ENCODE measurements at regions not wholly inside any gene's neighbourhood (a gene's known extent, or its start where the extent isn't known, plus 50 kb on each side); places are given as distances from the start of the nearest gene placed in this dataset.

GRCh38 chr6:165774903-165775601 is 112.0 kb upstream of the PDE10A start:
- Histone ChIP-seq H3K27ac (ENCODE audit: low read length) (no peak overlapping the region), H2AFZ (ENCODE audit: low read depth, low read length) (no peak overlapping the region)
- no peak for TF ChIP-seq CTCF (IDR thresholded peaks at IDR 0.05; ENCODE audit: borderline replicate concordance, extremely low read depth, low read length, poor library complexity, severe bottlenecking)
- no peak for TF ChIP-seq EZH2 (IDR thresholded peaks at IDR 0.05; ENCODE audit: borderline replicate concordance, low read depth, low read length, severe bottlenecking)

GRCh38 chr6:165770397-165771082 is 107.5 kb upstream of the PDE10A start:
- Histone ChIP-seq H3K27me3 (ENCODE audit: insufficient read depth, low read length, poor library complexity) (peaks cover 2% of the 10 kb centered on the region), H3K36me3 (ENCODE audit: insufficient read depth, low read length) (no peaks in the 10 kb centered on the region), H3K4me2 (ENCODE audit: insufficient read depth, low read length) (no peak overlapping the region), H3K4me3 (ENCODE audit: low read depth in 1 of 2, low read length in 2 of 2) (no peak overlapping the region), H3K4me1 (ENCODE audit: insufficient read depth, low read length) (no peaks in the 10 kb centered on the region), H3K27ac (ENCODE audit: low read length) (no peak overlapping the region), H3K79me2 (ENCODE audit: insufficient read depth, low read length) (no peaks in the 10 kb centered on the region), H3K9me3 (ENCODE audit: insufficient read depth, low read length, severe bottlenecking) (no peaks in the 10 kb centered on the region), H3K9ac (ENCODE audit: low read depth, low read length) (no peak overlapping the region), H4K20me1 (ENCODE audit: insufficient read depth, low read length) (no peaks in the 10 kb centered on the region), H2AFZ (ENCODE audit: low read depth, low read length) (no peak overlapping the region)
- DNase-seq (no peak), ATAC-seq (ENCODE audit: insufficient read depth, low read depth) (no peak)
- no peak for TF ChIP-seq CTCF (IDR thresholded peaks at IDR 0.05; ENCODE audit: borderline replicate concordance, extremely low read depth, low read length, poor library complexity, severe bottlenecking)
- TF ChIP-seq EZH2 (IDR thresholded peaks at IDR 0.05; ENCODE audit: borderline replicate concordance, low read depth, low read length, severe bottlenecking) = no peak

More at GRCh38 chr6:165774903-165775601, 112.0 kb upstream of the PDE10A start:
- no peak for DNase-seq
- Histone ChIP-seq H4K20me1 (ENCODE audit: insufficient read depth, low read length) (no peaks in the 10 kb centered on the region), H3K4me2 (ENCODE audit: insufficient read depth, low read length) (no peak overlapping the region), H3K9me3 (ENCODE audit: insufficient read depth, low read length, severe bottlenecking) (no peaks in the 10 kb centered on the region), H3K9ac (ENCODE audit: low read depth, low read length) (no peak overlapping the region), H3K36me3 (ENCODE audit: insufficient read depth, low read length) (no peaks in the 10 kb centered on the region), H3K4me3 (ENCODE audit: low read depth in 1 of 2, low read length in 2 of 2) (no peak overlapping the region), H3K79me2 (ENCODE audit: insufficient read depth, low read length) (no peaks in the 10 kb centered on the region), H3K27me3 (ENCODE audit: insufficient read depth, low read length, poor library complexity) (no peaks in the 10 kb centered on the region), H3K4me1 (ENCODE audit: insufficient read depth, low read length) (no peaks in the 10 kb centered on the region)
- no peak for ATAC-seq (ENCODE audit: insufficient read depth, low read depth)

DNA sequence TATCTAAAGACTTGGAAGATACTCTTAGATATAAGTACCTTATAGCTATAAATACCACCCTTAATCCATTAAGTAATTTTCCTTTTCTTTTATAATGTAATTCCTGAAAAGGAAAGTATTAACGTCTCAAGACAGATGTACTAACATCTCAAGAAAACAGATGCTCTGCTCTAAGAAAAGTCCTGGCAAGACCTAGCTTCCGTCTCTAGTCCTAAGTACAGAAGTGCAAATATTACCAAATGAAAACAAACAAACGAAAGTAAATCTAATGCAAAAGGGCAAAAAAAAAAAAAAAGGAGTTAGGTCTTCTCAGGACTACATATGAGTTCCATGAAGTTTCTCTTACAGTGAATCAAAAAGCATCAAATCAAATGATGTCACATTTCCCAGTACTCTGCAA is 106.8 kb upstream of the PDE10A start:
- no peaks in the 10 kb centered on the region for H3K36me3 ChIP-seq (ENCODE audit: insufficient read depth, low read length)
- no peak for ATAC-seq (ENCODE audit: insufficient read depth, low read depth)
- no peak overlapping the region for H3K27ac ChIP-seq (ENCODE audit: low read length)
- H3K4me1 ChIP-seq (ENCODE audit: insufficient read depth, low read length) = no peaks in the 10 kb centered on the region
- DNase-seq = no peak
- TF ChIP-seq EZH2 (IDR thresholded peaks at IDR 0.05; ENCODE audit: borderline replicate concordance, low read depth, low read length, severe bottlenecking) = no peak
- no peak for TF ChIP-seq CTCF (IDR thresholded peaks at IDR 0.05; ENCODE audit: borderline replicate concordance, extremely low read depth, low read length, poor library complexity, severe bottlenecking)
- H3K79me2 ChIP-seq (ENCODE audit: insufficient read depth, low read length) = no peaks in the 10 kb centered on the region
- H3K4me3 ChIP-seq (ENCODE audit: low read depth in 1 of 2, low read length in 2 of 2) = no peak overlapping the region
- H3K27me3 ChIP-seq (ENCODE audit: insufficient read depth, low read length, poor library complexity) = peaks cover 2% of the 10 kb centered on the region
- H3K9ac ChIP-seq (ENCODE audit: low read depth, low read length) = no peak overlapping the region
- no peaks in the 10 kb centered on the region for H4K20me1 ChIP-seq (ENCODE audit: insufficient read depth, low read length)
- no peaks in the 10 kb centered on the region for H3K9me3 ChIP-seq (ENCODE audit: insufficient read depth, low read length, severe bottlenecking)
- H2AFZ ChIP-seq (ENCODE audit: low read depth, low read length) = no peak overlapping the region
- no peak overlapping the region for H3K4me2 ChIP-seq (ENCODE audit: insufficient read depth, low read length)

Measured in DND-41 (cell line).